ENCODE measurements at regions not wholly inside any gene's neighbourhood (a gene's known extent, or its start where the extent isn't known, plus 50 kb on each side); places are given as distances from the start of the nearest gene placed in this dataset.

- TF ChIP-seq ZBTB7A (IDR thresholded peaks at IDR 0.05; ENCODE audit: low read depth) (no peak), TCF12 (IDR thresholded peaks at IDR 0.05; ENCODE audit: low read depth) (no peak), EGR1 (IDR thresholded peaks at IDR 0.05) (no peak), CEBPB (IDR thresholded peaks at IDR 0.05) (no peak), FOXM1 (IDR thresholded peaks at IDR 0.05; ENCODE audit: borderline replicate concordance, low read depth) (no peak), TAF1 (IDR thresholded peaks at IDR 0.05; ENCODE audit: low read depth) (no peak), CREB1 (IDR thresholded peaks at IDR 0.05; ENCODE audit: low read depth) (no peak), EP300 (IDR thresholded peaks at IDR 0.05; ENCODE audit: borderline replicate concordance) (no peak), RAD21 (IDR thresholded peaks at IDR 0.05; ENCODE audit: low read depth) (no peak), MAX (IDR thresholded peaks at IDR 0.05) (no peak), REST (IDR thresholded peaks at IDR 0.05; ENCODE audit: low read depth) (no peak), NFIC (IDR thresholded peaks at IDR 0.05) (no peak), YY1 (IDR thresholded peaks at IDR 0.05; ENCODE audit: low read depth) (no peak), USF1 (IDR thresholded peaks at IDR 0.05) (no peak), TEAD4 (IDR thresholded peaks at IDR 0.05) (no peak)
Observed at GRCh38 chr1:81547912-81548303, 252.8 kb upstream of the ADGRL2 start.

- TF ChIP-seq YY1 (IDR thresholded peaks at IDR 0.05; ENCODE audit: low read depth): no peak
- no peak for TF ChIP-seq REST (IDR thresholded peaks at IDR 0.05; ENCODE audit: low read depth)
- TF ChIP-seq MAX (IDR thresholded peaks at IDR 0.05): no peak
- no peak for TF ChIP-seq CEBPB (IDR thresholded peaks at IDR 0.05)
Observed at GRCh38 chr1:81547261-81547911, 253.3 kb upstream of the ADGRL2 start.

- no peak for TF ChIP-seq CEBPB (IDR thresholded peaks at IDR 0.05)
- no peak for TF ChIP-seq EGR1 (IDR thresholded peaks at IDR 0.05)
- no peak for TF ChIP-seq TEAD4 (IDR thresholded peaks at IDR 0.05)
- TF ChIP-seq MAX (IDR thresholded peaks at IDR 0.05): no peak
- no peak for TF ChIP-seq REST (IDR thresholded peaks at IDR 0.05; ENCODE audit: low read depth)
- TF ChIP-seq EP300 (IDR thresholded peaks at IDR 0.05; ENCODE audit: borderline replicate concordance): no peak
- no peak for TF ChIP-seq FOXM1 (IDR thresholded peaks at IDR 0.05; ENCODE audit: borderline replicate concordance, low read depth)
- TF ChIP-seq ZBTB7A (IDR thresholded peaks at IDR 0.05; ENCODE audit: low read depth): no peak
- TF ChIP-seq TCF12 (IDR thresholded peaks at IDR 0.05; ENCODE audit: low read depth): no peak
- no peak for TF ChIP-seq USF1 (IDR thresholded peaks at IDR 0.05)
Observed at GRCh38 chr1:81545734-81546133, 255.0 kb upstream of the ADGRL2 start.

- TF ChIP-seq NFIC (IDR thresholded peaks at IDR 0.05) (no peak), CEBPB (IDR thresholded peaks at IDR 0.05) (no peak), TAF1 (IDR thresholded peaks at IDR 0.05; ENCODE audit: low read depth) (no peak)
Observed at GRCh38 chr1:81543764-81544163, 257.0 kb upstream of the ADGRL2 start.

- no peak for TF ChIP-seq ZBTB7A (IDR thresholded peaks at IDR 0.05; ENCODE audit: low read depth)
- no peak for TF ChIP-seq MAX (IDR thresholded peaks at IDR 0.05)
- 0 out of 2 replicates have a peak, but pooled peaks have one; percentile 13 for TF ChIP-seq TEAD4 (IDR thresholded peaks at IDR 0.05)
Observed at GRCh38 chr1:81542196-81542595, 258.5 kb upstream of the ADGRL2 start.
